B cell (primary cell): ENCODE measurements at regions not wholly inside any gene's neighbourhood (a gene's known extent, or its start where the extent isn't known, plus 50 kb on each side); places are given as distances from the start of the nearest gene placed in this dataset.

Source experiments
- CTCF ChIP-seq: fragments of 200-600 bp; IDR thresholded peaks from one replicate; pipeline ENCODE4 v1.8.0; 2022; ENCODE audit warnings: antibody characterized with exemption, mild to moderate bottlenecking
- EZH2 ChIP-seq: IDR thresholded peaks from 2 replicates; pipeline ENCODE4 v1.6.1; 2012; ENCODE audit warnings: borderline replicate concordance, low read depth, mild to moderate bottlenecking, moderate library complexity, low read length; ENCODE audit not compliant: insufficient read depth, poor library complexity, severe bottlenecking

DNA sequence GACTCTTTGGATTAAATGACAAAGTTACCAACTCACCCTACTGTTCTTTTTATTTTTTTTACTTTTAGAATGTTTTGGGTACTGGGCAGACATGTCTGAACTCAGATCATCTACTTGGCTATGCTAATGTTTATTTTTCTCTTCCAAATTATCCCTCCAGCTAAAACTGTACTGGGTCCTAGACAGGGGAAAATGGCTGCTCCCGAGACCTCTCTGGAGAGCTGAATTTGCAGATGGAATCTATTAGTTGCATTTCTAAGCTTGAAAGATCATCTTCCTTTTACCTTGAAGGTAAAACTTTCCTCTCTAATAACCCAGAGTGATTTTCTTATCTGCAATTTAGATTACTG is 197.5 kb upstream of the SEMA6A start:
- TF ChIP-seq CTCF (no peak), EZH2 (no peak)
